ENCODE measurements at regions not wholly inside any gene's neighbourhood (a gene's known extent, or its start where the extent isn't known, plus 50 kb on each side); places are given as distances from the start of the nearest gene placed in this dataset.

- H3K4me3 Mint-ChIP-seq: no peak overlapping the region
- ChIA-PET CTCF (no interaction called here), POLR2A (no interaction called here)
- no peak overlapping the region for H3K27ac Mint-ChIP-seq
- Histone ChIP-seq H3K36me3 (ENCODE audit: insufficient read depth, low read length) (no peaks in the 10 kb centered on the region), H3K27ac (ENCODE audit: low read depth in 1 of 2, low read length in 2 of 2) (no peak overlapping the region), H3K4me1 (ENCODE audit: insufficient read depth, low read length) (no peaks in the 10 kb centered on the region), H3K27me3 (ENCODE audit: control insufficient read depth in 1 of 2, insufficient read depth in 2 of 2, low read length in 2 of 2) (no peaks in the 10 kb centered on the region), H3K9me3 (ENCODE audit: control insufficient read depth in 1 of 2, insufficient read depth in 1 of 2, low read length in 2 of 2) (no peaks in the 10 kb centered on the region), H3K4me3 (ENCODE audit: low read length) (no peak overlapping the region)
- no peaks in the 10 kb centered on the region for H3K9me3 Mint-ChIP-seq
- no peak for DNase-seq
- ATAC-seq (ENCODE audit: poor library complexity): no peak
- intact Hi-C loops (cut with DNase I, micrococcal nuclease): no loop called here
- no peaks in the 10 kb centered on the region for H3K4me1 Mint-ChIP-seq (ENCODE audit: low read depth)
- peaks cover 24% of the 10 kb centered on the region for H3K27me3 Mint-ChIP-seq
- no peaks in the 10 kb centered on the region for H3K36me3 Mint-ChIP-seq (ENCODE audit: low read depth)
- no peak for TF ChIP-seq CTCF (IDR thresholded peaks at IDR 0.05)
Measured at GRCh38 chr2:106745468-106745867, 140.5 kb downstream of the ST6GAL2 start.

GRCh38 chr2:106749823-106750222, 136.1 kb downstream of the ST6GAL2 start:
- Histone ChIP-seq H3K4me1 (ENCODE audit: insufficient read depth, low read length) (no peaks in the 10 kb centered on the region), H3K9me3 (ENCODE audit: control insufficient read depth in 1 of 2, insufficient read depth in 1 of 2, low read length in 2 of 2) (no peaks in the 10 kb centered on the region), H3K36me3 (ENCODE audit: insufficient read depth, low read length) (no peaks in the 10 kb centered on the region), H3K4me3 (ENCODE audit: low read length) (no peak overlapping the region), H3K27ac (ENCODE audit: low read depth in 1 of 2, low read length in 2 of 2) (no peak overlapping the region), H3K27me3 (ENCODE audit: control insufficient read depth in 1 of 2, insufficient read depth in 2 of 2, low read length in 2 of 2) (no peaks in the 10 kb centered on the region)
- no peaks in the 10 kb centered on the region for H3K36me3 Mint-ChIP-seq (ENCODE audit: low read depth)
- H3K4me1 Mint-ChIP-seq (ENCODE audit: low read depth): no peaks in the 10 kb centered on the region
- intact Hi-C loops (cut with DNase I, micrococcal nuclease): no loop called here
- TF ChIP-seq CTCF (IDR thresholded peaks at IDR 0.05): no peak
- no peaks in the 10 kb centered on the region for H3K9me3 Mint-ChIP-seq
- no peak overlapping the region for H3K4me3 Mint-ChIP-seq
- no peak for ATAC-seq (ENCODE audit: poor library complexity)
- H3K27me3 Mint-ChIP-seq: peaks cover 18% of the 10 kb centered on the region
- ChIA-PET POLR2A (no interaction called here), CTCF (no interaction called here)
- no peak for DNase-seq
- H3K27ac Mint-ChIP-seq: no peak overlapping the region

All from CD4-positive, alpha-beta T cell (primary cell).